Mucosa of gallbladder (tissue), 1 donor: ENCODE measurements at regions not wholly inside any gene's neighbourhood (a gene's known extent, or its start where the extent isn't known, plus 50 kb on each side); places are given as distances from the start of the nearest gene placed in this dataset.
"Not testable (repeated sequence)": the region's sequence is repeated elsewhere in the genome, so short reads cannot be mapped to it uniquely, and the experiment has no call there.

Source experiments
- DNase-seq: peaks from one replicate; pipeline ENCODE4 v3.0.0-alpha.2; 2020; ENCODE audit warnings: low spot score
- donor health status: DM: no; HTN: no; CAD: no.

DNA sequence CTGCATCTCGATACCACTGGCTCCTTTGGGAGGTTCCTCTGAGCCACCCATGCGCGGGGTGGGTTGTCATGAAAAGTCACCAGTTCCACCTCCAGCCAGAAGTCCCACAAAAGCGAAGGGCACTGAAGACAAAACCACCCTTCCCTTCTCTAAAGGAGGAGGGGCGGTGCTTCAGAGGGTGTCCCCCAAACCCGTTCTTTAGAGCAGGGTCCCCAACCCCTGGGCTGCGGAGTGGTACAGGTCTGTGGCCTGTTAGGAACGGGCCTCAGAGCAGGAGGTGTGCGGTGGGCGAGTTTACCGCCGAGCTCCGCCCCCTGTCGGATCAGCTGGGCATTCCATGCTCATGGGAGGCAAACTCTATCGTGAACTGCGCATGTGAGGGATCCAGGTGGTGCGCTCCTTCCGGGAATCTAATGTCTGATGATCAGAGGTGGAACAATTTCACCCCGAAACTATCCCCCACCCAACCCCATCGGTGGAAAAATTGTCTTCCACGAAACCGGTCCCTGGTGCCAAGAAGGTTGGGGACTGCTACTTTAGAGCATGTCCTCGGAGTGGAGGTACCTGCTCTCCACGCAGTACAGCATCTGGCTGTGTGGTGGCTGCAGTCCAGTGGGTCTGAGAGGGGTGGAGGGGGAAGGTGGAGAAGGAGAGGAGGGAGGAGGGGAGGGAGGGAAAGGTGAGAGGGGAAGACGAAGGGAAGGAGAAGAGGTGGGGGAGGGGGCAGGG is 72.9 kb upstream of the SEPTIN5 start:
- peak; percentile 31 for DNase-seq

DNA sequence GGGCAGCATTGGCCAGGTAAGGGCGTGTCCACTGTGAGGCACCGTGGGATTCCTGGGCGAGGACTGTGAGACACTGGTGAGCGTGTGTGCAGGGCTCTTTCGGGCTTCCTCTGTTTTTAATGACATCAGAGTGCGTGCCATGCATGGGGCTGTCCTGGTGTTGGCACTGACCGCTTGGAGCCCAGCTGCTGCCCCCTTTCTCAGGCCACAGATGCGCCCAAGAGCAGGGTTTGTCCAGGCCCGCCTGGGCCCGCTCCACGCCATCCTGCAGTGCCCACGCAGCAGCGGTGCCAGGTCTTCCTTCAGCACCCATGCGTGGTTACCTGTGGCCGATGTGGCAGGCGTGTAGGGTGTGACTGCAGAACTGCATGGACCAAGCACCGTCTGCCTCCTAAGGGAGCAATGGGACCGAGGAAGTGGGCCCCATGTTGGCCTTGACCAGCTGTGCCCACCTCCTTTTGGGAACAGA is 72.3 kb upstream of the SEPTIN5 start:
- no peak for DNase-seq

DNA sequence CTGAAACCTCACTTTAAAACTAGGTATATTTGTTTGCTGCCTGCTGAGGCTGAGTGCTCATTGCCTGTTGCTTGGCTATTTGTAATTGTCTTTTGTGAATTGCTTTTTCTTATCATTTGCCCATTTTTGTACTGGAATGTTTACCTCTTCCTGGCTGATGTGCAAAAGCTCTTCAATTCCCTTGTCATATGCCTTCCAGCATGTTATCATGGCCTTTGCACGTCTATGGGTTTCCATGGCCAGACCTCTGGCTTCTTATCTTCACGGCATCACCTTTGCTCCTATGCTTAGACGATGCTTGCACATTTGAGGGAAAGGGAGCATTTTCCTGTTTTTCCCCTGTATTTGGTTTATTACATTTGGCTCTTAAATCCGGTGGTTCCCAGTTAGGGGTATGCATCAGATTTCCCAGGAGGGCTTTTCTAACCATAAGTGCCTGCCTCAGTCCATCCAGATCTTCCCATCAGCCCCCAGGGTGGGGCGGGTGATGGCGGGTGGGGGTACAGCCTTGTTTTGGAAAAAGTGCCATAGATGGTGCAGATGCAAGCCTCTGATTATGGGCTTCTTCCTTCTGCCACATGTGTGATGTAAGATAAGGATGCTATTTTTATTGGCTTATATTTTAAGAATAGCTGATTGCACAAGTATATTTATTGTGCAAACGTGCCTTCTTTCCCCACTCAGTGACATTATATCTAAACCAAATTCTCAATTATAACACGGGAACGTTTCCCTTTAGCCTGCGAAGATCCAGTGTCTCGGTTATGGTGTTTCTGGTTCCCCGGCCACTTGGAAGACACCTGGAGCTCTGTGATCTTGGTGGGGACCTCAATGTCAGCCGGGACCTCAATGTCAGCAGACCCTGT is 70.6 kb upstream of the SEPTIN5 start:
- no peak for DNase-seq

DNA sequence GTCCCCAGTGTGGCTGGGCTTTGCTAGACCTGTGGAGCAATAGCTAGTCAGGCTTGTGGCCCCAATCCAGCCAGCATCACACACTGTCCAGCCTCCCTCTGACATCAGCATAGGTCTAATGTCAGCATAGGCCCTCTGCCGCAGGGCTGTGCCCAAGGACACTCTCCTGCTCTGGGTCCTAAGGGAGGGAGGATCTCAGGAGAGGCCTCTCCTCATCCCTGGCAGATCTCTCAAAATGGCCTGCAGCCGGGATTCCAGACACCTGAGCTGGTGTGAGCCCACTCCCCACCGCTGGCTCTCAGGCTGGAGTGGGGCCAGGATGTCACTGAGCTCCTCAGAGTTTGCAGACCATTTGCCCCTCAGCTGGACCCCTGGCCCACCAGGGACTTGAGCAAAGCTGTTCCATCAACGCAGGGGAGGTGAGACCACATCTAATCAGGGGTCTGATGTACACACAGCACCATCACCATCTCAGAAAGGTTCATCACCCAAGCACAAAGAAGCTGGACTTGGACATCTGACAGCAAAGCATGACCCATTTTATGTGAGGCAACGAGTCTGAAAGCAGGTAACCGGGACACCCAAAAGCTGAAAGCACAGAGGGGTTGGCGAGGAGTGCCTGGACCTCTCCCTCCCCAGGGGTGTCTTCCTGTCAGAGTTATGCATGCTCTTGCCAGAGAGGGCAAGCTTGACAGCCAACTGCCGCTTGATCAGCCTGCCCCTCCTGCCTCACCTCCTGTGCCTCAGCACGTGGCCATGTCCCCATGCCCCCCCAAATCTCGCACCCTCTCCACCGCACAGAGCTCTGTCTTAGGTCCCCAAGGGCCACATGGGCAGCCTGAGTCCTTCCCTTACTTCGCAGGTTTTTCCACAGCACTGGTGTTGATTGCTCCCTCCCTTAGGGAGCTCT is 69.7 kb upstream of the SEPTIN5 start:
- DNase-seq, result no peak

DNA sequence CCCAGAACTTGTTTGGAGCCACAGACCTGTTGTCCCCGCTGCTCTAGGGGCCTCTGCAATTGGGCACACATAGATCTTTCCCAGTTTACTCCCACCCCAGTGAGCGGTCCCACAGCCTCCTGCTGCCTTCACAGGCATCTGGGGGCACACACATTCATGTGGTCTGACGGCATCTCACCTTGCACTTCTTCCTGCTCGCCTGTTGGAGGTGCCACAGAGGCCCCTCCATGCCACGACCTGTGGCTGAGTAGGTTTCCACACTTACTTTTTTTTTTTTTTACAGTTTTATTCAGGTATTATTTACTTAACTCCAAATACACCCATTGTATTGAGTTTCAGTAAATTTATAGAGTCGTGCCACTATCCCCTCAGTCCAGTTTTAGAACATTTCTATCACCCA is 68.9 kb upstream of the SEPTIN5 start:
- no peak for DNase-seq

DNA sequence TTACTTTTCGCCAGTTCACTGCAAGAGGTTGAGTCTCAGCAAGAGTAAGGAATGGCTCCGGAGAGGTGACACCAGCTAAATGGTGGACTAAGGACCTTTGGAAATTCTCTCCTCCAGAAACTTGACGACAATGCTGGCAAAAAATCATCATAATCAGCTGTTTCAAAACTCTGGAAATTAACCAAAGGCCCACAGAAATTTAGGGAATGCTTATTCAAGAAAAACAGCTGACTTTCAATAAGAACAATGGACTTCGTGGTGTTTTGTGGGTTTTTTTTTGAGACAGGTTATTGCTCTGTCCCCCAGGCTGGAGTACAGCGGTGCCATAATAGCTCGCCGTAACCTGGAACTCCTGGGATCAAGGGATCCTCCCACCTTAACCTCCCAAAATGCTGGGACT is 68.4 kb upstream of the SEPTIN5 start:
- no peak for DNase-seq

DNA sequence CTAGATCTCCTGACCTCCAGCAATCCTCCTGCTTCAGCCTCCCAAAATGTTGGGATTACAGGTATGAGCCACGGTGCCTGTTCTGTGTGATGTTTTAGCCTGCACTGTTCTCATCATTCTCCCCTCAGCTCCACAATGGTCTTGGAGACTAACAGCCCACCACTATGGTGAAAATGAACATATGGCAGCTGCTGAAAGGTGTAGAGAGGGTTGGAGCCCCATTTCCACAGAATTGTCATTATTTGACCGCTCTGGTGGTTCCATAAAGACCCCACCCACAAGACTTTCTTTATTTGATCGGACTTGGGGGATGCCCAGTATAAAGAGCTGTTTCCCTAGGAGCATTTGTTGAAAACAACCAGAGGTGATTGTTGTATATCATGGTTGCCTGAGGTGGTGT is 67.9 kb upstream of the SEPTIN5 start:
- no peak for DNase-seq

DNA sequence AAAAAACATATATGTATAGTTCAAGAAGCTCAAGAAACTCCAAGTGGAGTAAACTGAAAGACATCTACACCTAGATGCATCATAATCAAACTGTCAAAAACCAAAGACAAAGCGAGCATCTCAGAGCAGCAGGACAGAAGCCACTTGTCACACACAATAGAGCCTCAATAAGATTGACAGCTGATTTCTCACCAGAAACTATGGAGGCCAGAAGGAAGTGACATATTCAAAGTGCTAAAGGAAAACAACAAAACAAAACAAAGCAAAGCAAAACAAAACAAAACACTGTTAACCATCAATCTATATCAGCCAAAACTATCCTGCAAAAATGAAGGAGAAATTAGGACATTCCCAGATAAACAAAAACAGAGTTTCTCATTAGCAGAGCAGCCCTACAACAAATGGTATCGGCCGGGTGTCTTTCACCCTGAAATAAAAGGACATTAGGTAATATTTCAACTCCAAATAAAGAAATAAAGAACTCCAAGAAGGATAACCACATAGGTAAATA is 65.8 kb upstream of the SEPTIN5 start:
- no peak for DNase-seq

DNA sequence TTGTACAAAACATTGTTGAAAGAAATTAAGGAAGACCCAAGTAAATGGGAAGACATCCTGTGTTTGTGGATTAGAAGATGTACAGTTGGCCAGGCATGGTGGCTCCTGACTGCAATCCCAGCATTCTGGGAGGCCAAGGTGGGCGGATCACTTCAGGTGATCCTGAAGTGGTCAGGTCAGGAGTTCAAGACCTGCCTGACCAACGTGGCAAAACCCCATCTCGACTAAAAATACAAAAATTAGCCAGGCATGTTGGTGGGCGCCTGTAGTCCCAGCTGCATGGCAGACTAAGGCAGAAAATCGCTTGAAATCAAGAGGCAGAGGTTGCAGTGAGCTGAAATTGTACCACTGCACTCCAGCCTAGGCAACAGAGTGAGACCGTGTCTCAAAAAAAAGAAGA is 62.0 kb upstream of the SEPTIN5 start:
- DNase-seq, result no peak

DNA sequence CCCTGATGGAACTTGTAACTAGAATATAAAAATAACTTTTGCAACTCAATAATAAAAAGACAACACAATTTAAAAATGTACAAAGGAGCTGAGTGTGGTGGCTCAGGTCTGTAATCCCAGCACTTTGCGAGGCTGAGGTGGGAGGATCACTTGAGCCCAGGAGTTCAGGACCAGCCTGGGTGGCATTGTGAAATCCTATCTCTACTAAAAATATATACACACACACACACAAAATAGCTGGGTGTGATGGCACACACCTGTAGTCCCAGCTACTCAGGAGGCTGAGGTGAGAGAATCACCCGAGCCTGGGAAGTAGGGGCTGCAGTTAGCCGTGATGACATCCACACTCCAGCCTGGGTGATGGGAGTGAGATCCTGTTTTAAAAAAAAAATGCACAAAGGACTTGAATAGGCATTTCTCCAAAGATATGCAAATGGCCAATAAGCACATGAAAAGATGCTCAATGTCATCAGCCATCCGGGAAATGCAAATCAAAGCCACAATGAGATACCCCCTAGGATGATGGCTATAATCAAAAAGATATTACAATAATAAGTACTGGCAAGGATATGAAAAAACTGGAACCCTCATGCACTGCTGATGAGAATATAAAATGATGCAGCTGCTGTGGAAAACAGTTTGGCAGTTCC is 59.8 kb upstream of the SEPTIN5 start:
- DNase-seq, result no peak

DNA sequence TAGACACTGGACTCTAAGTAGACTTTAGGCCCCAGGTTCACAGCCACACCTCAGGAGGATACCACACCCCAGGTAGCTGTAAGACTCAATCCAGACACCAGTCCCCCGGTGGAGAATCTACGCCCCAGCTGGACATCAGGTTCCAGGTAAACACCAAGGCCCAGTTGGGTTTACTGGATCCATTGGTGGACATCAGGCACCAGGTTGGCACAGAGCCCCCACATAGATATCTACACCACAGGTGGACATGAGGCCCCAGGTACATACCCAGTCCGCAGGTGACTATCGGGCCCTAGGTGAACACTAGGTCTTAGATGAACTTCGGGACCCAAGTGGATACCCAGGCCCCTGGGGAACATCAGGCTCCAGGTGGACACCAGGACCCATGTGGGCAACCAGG is 58.9 kb upstream of the SEPTIN5 start:
- no peak for DNase-seq

DNA sequence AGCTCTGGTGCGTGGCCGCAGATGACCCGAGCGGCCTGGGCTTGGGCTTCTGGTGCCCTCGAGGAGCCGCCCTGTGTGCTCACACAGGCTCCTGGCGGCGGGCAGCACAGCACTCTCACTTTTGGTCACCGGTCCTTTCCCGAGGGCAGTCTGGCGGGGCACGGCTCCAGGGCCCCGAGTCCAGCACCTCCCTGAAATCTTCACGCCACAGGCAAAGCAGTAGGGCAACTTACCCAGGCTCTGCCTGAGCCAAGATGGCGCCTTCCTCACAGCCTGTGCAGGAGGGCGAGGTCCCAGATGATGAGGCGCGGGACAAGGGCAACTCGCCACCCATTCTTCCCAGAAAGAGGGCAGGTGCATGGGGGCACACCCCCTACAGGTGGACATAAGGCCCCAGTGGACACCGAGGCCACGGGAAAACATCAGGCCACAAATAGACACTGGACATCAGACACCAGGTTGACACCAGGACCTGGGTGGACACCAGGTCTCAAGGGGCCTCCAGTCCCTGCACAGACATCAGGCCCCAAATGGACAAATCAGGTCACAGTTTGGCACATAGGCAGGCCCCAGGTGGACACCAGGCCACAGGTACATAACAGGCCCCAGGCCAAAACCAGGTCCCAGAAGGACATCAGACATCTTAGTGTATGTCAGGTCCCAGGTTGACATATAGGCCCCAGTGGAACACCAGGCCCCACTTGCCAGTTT is 57.6 kb upstream of the SEPTIN5 start:
- DNase-seq, result no peak

DNA sequence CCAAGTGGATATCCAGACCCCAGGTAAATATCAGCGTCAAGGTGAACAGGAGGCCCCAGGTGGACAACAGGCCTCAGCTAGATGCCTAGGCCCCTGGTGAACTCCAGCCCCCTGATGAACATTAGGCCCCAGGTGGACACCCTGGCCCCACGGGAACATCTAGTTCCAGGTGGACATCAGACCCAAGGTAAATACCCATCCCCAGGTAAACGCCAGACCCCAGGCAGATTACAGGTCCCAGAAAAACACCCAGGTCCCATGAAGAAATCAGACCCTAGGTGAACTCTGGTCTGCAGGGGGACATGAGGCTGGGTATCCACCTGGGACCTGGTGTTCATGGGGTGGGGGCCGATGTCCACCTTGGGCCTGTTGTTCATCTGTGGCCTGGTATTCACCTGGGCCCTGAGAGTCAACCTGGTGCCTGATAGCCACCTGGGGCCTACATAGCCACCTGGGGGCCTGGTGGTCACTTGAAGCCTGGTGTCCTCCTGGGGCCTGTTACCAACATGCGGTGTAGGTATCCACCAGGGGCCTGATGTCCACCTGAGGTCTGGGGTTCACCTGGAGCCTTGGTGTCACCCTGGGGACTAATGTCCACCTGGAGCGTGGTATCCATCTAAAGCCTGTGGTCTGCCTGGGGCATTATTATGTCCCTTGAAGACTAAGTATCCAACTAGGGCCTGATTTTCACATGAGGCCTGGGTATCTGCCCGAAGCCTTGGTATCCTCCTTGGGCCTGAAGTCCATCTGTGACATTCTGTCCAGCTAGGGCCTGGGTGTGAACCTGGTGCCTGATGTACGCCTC is 56.8 kb upstream of the SEPTIN5 start:
- no peak for DNase-seq

DNA sequence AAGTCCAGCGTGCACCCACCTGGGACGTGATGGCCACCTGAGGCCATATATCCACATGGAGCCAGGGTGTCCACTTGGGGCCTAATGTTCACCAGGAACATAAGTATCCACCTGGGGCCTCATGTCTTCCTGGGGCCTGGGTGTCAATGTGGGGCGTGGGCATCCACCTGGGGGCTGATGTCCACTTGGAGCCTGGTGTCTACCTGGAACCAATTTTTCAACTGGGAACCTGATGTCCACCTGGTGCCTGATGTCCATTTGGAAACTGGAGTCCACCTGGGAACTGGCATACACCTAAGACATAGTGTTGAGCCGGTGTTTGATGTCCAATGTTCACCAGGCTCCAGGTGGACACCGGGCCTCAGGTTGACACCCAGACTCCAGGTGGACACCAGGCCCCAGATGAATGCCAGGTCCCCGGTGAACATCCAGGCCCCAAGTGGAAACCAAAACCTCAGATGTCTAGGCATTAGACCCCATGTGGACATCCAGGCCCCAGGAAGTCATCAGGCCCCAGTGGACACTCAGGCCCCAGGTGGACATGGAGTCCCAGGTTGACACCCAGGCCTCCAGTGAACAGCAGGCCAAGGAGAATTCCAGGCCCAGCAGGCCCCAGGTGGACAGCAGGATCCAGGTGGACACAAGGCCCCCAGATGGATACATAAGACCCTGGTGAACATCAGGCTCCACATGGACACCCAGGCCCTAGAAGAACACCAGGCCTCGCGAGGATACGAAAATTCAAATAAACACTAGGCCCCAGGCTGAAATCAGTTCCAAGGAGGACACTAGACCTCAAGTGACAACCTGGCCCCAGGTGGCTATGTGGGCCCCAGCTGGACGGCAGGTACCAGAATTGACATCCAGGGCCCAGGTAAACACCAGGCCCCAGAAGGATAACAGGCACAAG is 56.0 kb upstream of the SEPTIN5 start:
- DNase-seq, result no peak

DNA sequence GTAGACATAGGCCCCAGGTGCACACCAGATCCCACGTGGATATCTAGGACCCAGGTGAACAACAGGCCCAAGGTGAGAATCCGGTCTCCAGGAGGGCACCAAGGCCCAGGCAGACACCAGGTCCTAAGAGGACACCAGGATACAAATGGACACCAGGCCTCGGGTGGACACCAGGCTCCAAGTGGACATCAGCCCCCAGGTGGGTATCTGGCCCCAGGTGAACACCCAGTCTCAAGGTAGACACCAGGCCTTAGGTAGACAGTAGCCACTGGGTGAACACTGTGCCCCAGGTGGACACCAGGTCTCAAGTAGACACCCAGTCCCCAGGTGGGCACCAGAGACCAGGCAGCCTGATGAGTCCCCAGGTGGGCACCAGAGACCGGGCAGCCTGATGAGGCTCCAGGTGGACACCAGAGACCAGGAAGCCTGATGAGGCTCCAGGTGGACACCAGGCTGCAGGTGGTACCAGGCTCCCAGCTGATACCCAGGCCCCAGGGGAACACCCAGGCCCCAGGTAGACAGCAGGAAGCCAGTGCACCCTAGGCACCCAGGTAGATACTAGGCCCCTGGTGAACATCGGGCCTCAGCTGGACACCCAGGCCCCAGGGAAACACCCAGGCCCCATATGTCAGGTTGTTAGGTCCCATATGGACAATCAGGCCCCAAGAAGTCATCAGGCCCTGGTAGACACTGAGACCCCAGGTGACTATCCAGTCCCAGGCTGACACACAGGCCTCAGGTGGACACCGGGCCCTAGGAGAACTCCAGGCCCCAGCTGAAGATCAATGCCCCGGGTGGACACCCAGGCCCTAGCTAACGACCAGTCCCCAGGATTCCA is 55.1 kb upstream of the SEPTIN5 start:
- DNase-seq, result no peak

DNA sequence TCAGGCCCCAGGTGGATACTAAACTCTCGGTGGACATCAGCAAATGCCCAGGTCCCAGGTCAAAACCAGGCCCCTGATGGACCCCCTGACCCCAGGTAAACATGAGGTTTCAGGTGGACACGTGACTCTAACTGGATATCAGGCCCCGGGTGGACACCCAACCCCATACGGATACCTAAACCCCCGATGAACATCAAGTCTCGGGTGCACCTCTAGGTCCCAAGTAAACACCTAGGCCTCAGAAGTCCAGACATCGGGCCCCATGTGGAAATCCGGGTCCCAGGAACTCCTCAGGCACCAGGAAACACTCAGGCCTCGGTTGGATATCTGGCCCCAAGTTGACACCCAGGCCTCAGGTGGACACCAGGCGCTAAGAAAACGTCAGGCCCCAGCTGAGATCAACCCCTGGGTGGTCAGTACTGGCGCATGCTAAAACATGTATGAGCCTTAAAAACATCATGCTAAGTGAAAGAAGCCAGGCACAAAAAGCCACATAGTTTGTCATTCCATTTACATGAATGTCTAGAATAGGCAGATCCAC is 54.4 kb upstream of the SEPTIN5 start:
- DNase-seq, result no peak

DNA sequence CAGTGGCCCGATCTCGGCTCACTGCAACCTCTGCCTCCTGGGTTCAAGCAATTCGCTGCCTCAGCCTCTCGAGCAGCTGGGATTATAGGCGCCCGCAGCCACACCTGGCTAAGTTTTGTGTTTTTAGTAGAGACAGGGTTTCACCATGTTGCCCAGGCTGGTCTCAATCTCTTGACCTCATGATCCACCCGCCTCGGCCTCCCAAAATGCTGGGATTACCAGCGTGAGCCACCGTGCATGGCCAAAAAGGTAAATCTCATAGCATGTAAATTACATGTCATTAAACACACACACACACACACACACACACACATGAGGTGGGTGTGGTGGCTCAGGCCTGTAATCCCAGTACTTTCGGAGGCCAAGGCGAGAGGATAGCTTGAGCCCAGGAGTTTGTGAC is 53.7 kb upstream of the SEPTIN5 start:
- not testable (repeated sequence) for DNase-seq

DNA sequence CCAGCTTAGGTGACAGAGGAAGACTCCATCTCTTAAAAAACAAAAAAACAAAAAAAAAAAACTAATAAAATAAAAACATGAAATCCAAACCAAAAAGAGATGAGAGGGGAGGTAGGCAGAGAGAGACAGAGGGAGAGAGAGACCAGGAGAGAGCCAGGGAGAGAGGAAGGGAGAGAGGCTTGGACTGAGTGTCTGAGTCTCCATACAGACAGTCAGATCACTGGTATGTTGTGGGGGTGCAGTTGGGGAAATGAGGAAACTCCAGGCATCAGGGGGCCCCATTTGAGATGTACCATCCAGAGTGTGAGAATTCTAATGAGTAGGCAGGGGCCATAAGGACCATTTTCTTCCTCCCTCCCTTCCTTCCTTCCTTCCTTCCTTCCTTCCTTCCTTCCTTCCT is 53.1 kb upstream of the SEPTIN5 start:
- no peak for DNase-seq
